Astrocyte of the cerebellum (primary cell): ENCODE measurements at regions not wholly inside any gene's neighbourhood (a gene's known extent, or its start where the extent isn't known, plus 50 kb on each side); places are given as distances from the start of the nearest gene placed in this dataset.

Experiments used
- DNase-seq: peaks from one replicate; pipeline ENCODE4 v3.0.0-alpha.2; 2011; ENCODE audit warnings: low read depth
- H3K4me3 ChIP-seq: 2 replicates; pipeline ENCODE4 v1.5.1; 2011; ENCODE audit warnings: mild to moderate bottlenecking, low read depth, low read length, moderate library complexity
- CTCF ChIP-seq: IDR thresholded peaks from 2 replicates; pipeline ENCODE4 v1.5.1; 2012; ENCODE audit warnings: low read length, low read depth, moderate library complexity, mild to moderate bottlenecking; ENCODE audit errors: missing control alignments
- in situ Hi-C: cut with HindIII; loops from 2 replicates; pipeline ENCODE4 v1.10.0; 2017; ENCODE audit warnings: low sequenced_read_pairs

GRCh38 chr1:87993051-87993450 lies 664.4 kb downstream of the LMO4 start:
- DNase-seq, result no peak
- in situ Hi-C loops, result no loop called here
- no peak for TF ChIP-seq CTCF
- H3K4me3 ChIP-seq, result no peak overlapping the region

DNA sequence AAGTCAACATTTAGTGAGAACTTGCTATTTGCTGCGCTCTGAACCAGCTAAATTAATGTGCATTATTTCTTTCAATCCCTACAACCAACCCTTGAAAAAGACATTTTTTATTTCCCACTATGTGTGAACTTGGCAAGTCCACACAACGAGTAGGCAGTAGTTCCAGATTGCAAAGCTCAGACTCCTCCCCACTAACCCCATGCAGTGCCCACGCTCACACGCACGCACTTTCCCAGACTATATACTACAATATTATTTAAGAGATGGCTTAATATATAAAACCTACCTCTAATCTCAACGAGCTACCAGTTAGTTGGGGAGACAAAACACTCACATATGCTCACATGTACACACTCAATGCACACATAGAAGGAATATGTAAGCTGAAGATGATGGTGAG lies 671.2 kb downstream of the LMO4 start:
- H3K4me3 ChIP-seq, result no peak overlapping the region
- no peak for TF ChIP-seq CTCF
- no peak for DNase-seq
- in situ Hi-C loops, result no loop called here

GRCh38 chr1:88001460-88001859 lies 672.8 kb downstream of the LMO4 start:
- H3K4me3 ChIP-seq, result no peak overlapping the region
- TF ChIP-seq CTCF, result no peak
- no peak for DNase-seq
- in situ Hi-C loops, result no loop called here

DNA sequence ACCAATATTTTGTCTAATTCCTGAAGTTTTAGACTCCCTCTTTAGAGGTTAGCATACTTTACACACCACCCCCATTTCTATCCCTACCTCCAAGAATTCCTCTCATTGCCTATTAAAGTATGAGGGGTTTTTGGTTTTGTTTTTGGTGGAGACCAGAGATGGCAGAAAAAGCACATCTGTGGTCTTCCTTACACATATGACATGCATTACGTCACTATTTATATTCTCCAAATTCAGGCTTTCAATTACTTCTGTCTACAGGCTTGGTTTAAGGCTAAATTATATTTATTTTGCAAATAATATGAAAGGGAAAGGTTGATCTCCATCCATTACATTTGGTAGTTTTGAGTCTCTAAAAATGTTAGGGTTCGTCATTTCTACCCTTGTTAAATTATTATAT lies 674.6 kb downstream of the LMO4 start:
- no peak for TF ChIP-seq CTCF
- no peak for DNase-seq
- in situ Hi-C loops, result no loop called here
- no peak overlapping the region for H3K4me3 ChIP-seq

DNA sequence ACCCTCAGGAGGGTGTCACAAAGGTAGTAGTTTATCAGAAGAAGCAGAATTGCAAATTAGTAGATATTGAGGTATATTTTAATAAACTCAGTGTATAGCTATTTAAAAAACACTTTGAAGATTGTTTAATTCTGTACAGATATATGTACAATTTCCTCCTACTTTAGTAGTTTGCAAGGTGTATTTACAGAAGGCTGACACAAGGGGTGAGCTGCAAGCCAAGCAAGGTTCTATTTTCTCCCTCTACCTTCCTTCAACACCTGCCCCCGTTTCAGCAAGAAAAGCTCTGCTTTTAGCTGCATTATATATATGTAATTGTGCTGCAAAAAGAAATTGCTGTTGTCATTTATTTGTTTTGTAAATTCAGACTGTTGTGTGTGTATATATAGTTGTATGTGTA lies 674.2 kb upstream of the PKN2 start:
- in situ Hi-C loops, result no loop called here
- no peak for TF ChIP-seq CTCF
- no peak for DNase-seq
- no peak overlapping the region for H3K4me3 ChIP-seq

- no peak overlapping the region for H3K4me3 ChIP-seq
- in situ Hi-C loops, result no loop called here
- no peak for DNase-seq
- TF ChIP-seq CTCF, result no peak
Observed at GRCh38 chr1:88013485-88013884, 670.6 kb upstream of the PKN2 start.

DNA sequence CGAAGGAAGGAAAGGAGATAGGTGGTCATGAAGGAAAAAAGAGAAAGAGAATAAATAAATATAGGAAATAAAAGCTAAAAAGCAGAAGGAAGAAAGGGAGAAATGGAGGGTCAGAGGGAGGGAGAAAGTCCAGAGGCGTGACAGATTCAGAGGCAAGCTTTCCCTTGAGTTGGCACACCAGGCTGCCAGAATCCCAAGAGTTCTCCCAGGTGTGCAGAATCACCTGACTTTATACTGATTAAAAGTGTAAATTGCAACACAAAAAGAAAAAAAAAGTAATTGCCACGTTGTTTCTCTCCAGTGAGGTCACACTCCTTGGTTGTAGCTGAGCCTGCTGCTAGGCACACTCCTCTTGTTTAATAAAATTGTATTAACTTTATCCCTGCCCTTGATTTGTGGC lies 669.9 kb upstream of the PKN2 start:
- no peak for DNase-seq
- in situ Hi-C loops, result no loop called here
- no peak overlapping the region for H3K4me3 ChIP-seq
- no peak for TF ChIP-seq CTCF
